GM11168 (cell line): ENCODE measurements at regions not wholly inside any gene's neighbourhood (a gene's known extent, or its start where the extent isn't known, plus 50 kb on each side); places are given as distances from the start of the nearest gene placed in this dataset.
"Not testable (repeated sequence)": the region's sequence is repeated elsewhere in the genome, so short reads cannot be mapped to it uniquely, and the experiment has no call there.

Source experiments
- in situ Hi-C: fragments of 300-500 bp; cut with MboI; formaldehyde crosslinking; loops from one replicate; pipeline ENCODE4 v1.12.0; 2022; ENCODE audit warnings: low sequenced_read_pairs; ENCODE audit not compliant: unreplicated experiment

DNA sequence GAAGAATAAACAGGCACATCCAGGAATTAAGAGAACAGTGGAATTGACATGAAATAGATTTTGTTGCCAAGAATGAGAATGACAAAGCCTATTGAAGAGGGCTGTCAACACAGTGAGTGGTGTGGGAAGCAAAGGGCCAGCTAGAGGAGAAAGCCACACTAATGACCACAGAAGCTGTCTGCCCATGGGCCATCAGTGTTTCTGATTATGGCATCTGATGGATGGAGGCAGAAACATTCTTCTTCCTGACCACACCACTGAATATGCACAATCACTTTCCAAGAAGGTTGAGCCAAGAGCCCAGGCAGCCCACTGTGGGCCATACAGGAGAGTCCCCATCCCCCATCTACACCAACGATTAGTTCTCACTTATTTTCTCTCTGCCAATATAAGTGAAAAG, 146.0 kb upstream of the SH3BP4 start:
- in situ Hi-C loops, result no loop called here

DNA sequence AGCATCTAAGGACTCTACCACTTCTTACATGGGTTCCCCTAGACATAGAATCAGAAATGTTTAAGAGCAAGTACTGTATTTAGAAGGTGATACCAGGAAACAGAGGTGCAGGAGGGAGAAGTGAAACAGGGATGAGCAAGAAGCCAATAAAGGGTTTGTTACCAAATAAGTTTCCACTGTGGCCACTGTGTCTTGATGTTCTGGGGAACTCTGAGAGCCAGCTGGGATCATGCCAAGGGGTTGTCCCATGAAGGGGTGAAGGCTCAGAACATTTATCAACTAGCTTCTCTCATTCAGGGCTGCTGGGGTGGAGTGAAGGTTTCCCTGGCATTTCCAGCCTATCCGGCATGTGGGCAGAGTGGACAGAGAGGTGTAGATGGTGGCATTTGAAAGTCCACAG, 147.1 kb upstream of the SH3BP4 start:
- in situ Hi-C loops, result no loop called here

DNA sequence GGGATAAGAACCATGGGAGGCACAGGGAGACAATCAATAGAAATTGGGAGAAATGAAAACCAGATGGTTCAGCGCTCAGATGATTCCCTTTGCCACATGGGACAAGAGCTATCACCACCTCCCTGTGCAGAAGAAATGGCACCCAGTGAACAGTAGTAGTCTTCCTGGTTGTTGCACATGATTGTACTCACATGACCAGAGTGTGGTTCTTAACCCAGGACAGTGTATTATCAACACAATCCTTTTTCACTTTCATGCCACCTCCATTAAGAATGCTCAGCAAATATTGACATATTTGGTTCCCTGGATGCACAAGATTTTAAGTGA, 149.0 kb upstream of the SH3BP4 start:
- in situ Hi-C loops, result no loop called here

DNA sequence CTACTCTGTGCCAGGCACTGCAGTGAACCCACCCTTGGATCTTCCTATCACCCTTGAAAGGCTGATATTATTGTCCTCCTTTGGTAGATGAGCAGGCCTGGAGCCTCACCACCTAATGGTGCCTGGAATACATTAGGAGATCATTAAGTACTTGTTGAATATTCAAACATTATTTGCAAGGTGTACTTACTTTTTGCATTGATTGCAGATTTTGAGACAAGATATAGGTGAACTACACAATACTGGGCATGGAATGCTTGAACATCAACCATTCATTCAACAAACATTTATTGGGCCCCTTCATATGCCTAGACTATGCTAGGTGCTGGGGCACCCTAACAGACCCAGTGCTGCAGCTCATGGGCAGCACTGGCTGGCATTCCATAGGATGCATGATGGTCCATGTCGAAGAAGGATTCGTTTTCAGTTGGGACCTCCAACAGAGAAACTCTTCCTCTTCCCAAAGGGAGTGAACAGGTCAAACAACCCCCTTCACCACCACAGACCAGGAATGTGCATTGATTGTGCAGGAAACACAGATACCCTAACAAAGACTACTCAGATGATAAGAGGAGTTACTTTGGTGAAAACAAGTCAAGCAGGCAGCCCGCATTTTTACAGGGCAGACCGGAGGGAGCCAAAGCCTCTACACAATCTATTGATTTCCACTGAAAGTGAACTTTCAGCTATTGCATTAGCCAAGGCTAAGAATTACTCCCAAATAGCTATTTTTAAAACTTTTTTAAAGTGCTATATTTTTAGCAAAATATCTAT, 149.6 kb upstream of the SH3BP4 start:
- in situ Hi-C loops, result no loop called here

DNA sequence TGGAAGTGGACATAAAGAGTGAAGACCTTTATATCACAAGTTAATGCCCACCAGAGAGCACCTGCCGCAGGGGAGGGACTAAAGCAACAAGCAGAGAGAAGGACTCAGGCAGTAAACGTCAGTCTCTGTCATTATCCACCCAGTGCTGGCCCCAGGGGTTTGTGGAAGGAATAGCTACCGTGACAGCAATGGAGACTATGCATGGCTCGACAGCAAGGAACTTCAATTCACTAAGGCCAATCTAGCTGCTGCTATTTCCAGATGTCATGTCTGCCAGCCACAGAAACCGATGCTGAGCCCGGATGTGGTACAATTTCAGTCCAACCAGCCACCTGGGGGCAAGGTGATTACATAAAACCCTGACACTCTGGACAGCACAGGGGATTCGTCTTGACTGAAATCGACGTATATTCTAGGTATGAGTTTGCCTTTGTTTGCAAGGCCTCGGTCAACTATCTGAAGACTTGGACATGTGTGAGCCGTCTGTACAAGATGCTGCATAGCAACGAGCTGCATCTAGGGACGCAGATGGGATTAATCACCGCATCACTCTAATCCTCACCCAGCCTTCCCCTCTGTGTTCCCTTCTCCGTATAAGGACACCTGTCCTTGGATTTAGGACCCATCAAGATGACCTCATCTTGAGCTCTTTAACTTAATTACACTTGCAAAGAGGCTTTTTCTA, 154.1 kb upstream of the SH3BP4 start:
- in situ Hi-C loops, result no loop called here

DNA sequence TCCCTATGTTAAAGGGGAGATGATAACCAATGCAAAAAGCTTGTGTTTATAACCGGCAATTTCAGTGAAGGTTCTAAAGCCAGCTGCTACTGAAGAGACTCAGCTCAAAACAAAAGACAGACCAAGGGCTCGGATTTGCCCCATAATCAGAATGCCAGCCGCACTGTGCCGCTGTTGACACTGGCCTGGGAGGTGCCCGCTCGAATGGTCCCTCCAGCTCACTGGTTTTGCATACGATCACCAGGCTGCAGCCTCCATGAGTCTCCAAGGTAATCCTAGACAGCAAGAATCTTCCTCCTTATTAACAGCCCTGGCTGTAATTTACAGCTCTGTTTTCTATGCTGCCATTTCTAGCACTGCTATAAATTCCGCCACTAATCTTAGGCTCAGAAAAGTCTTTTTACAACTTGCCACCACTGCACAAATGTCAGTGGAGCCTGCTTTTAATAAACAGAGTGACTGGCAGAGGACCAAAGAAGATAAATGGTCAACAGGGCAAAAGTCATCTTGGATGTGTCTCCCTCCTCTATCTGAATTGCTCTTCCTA, 155.7 kb upstream of the SH3BP4 start:
- in situ Hi-C loops, result no loop called here

DNA sequence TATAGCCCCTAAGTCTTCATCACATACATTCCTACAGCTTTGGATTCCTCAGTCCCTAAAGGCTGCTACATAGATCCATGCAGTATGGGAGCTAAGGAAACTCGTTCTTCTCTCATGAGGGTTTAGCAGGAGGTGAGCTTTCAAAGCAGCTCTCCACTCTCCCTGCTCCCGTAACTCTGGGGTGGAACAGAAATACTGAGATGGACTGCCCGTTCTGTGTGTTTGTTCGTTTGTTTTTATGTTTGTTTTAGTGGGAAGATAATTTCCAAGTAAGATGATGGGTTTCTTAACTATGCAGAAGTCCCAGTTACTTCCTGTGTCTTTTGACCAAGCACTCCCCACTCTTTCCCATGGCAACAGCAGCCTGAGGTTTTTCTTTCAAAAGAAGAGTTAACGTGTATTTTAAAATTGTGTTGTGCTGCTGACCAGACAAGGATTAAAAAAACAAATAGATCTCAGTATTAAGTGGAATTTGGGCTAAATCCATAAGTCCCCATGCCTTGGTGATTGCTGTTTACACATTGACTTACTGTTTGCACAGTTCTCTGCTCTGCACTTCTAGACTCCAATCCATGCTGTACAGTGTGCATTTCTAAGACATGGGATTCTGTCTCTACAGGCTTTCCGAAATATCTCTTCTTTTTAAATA, 156.4 kb upstream of the SH3BP4 start:
- in situ Hi-C loops, result no loop called here

DNA sequence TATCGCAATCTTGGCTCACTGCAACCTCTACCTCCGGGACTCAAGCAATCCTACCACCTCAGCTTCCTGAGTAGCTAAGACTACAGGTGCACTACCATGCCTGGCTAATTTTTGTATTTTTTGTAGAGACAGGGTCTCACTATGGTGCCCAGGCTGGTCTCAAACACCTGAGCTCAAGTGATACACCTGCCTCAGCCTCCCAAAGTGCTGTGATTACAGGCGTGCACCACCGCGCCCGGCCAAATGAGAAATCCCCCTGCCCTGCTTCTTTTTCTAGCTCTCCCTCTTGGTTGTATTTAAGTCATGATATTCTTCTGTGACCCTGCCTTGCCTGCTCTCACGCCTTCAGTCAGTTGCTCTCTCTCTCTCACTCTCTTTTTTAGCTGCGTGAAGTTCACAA, 157.0 kb upstream of the SH3BP4 start:
- in situ Hi-C loops, result no loop called here

DNA sequence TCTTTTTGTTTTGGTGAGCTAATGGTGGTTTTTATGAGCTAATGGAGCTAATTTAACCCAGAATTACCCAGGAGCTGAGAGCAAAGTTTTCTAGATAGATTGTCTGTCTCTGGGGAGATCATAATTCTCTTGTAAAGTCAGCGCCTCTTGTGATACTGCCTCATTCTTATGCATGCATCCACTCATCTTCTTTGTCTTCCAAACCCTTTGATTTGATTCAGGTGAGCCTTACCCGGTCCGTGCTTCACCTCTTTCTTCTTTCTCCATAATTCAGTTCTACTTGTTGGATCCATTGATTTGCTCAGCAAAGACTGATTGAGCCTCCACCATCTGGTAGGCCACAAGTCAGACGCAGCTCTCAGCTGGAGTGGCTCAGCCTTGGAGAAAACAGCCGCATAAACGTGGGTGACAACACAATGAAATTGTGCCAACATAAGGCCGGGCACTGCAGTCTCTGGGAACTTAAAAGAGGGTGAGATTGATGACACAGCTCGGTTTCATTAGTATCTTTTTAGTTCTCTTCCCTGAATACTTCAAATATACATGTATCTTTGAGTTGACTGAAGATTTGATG, 158.5 kb upstream of the SH3BP4 start:
- in situ Hi-C loops, result no loop called here

DNA sequence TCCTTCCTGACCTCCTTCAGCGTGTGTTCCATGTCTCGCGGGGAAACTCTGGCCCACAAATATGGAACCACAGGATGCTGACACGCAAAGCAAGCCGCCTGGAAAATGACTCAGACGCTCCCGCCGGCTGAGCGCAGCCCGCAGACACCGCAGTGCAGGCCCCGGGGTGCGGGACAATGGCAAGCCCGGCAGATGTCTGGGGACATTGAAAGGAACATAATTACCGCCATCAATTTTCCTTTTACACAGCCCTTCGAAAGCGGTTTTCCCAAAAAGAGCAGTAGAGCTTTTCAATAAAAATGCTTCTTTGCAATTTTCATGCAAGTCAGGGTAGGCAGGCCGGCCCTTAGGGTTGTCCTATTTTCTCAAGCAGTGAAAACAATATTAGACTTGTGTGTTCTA, 159.2 kb upstream of the SH3BP4 start:
- in situ Hi-C loops, result no loop called here

DNA sequence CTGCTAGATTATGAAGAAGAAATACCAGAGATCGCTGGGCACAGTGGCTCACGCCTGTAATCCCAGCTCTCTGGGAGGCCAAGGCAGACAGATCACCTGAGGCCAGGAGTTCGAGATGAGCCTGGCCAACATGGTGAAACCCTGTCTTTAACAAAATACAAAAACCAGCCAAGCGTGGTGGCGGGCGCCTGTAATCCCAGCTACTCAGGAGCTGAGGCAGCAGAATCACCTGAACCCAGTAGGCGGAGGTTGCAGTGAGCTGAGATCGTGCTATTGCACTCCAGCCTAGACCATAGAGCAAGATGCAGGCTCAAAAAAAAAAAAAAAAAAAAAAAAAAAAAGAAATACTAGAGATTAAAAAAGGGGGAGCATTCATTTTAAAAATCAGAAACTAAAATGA, 159.7 kb upstream of the SH3BP4 start:
- in situ Hi-C loops, result not testable (repeated sequence)

DNA sequence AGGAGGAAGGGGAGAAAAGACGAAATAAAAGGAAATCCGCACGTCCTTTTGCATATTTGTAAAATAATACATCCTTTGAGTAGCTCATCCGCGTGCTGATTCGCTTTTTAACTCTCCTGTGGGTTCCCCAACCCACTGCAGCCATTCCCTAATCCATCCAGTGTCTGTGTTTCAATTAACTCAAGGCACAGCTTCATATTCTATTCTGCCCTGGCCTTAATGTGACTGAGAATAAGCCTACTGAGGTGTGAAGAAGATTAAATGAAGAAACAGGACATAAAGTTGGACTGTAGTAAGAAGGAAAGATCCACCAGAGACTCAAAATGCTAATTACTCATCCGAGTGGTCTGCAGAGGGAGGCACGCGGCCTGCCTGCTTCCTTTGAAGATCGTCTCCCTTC, 161.4 kb upstream of the SH3BP4 start:
- in situ Hi-C loops, result no loop called here

DNA sequence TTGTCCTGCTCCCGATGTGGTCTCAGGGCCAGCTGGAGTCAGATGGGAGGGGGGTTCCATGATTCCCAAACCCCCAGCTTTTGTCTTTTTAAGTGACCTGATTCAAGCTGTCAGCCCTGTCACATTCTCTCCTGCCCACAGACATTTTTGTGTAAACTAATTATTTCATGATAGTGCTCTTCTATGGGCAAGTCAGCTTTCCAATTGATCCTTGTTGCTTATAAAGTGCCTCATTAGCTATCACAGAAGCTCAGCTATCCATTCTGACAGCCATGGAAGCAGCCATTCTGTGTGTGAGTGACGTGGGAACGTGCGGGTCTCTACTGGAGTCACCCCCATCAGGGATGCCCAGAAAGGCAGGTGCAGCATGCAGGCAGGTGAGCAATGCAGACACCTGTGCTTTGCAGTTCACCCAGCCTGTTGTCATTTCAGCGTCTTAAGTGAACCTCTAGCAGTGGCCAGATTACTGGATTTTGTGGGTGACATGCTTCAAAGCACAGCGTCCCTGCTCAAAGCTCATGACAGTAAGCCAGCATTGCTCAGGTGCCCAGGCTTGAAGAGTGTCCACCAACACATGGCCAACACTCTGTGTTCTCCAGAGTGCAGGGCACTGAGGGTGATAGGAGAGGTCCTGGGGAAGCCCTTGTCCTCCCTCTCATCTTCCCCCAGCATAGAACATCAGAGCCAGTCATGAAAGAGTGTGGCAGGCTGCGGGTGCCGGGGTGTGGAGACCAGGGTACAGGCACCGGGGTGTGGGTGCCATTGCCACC, 162.1 kb upstream of the SH3BP4 start:
- in situ Hi-C loops, result no loop called here

DNA sequence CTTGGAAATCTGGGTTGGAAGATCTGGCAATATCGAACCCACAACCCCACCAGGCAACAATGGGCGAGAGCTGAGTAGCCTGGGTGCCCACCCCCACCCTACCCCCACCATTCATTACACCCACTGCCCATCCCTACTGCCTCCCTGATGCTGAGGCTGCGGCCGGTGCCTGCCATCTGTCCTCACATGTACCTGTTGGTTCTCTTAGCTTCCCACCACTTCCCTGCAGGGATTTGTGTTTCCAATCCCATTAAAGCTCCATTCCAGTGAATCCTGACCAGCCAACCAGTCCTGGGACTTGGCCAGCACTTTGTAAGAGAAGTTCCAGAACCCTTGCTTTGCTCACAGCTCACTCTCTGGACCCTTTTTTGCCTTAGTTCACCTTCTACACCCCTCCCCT, 163.0 kb upstream of the SH3BP4 start:
- in situ Hi-C loops, result no loop called here

DNA sequence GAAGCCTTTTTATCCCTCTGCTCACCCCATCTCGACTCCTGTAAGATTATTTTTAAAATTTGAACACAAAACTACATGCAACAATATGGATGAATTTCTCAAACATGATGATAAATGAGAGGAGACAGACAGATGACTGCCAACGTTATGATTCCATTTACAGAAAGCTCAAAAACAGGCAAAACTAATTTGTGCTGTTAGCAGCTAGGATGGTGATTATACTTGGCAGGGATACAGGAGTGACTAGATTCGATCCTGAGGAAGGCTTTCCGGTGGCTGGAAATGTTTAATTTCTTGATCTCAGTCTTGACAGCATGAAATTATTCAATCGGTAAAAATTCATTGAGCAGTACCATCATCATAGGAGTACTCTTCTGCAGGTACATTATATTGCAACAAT, 163.4 kb upstream of the SH3BP4 start:
- in situ Hi-C loops, result no loop called here

DNA sequence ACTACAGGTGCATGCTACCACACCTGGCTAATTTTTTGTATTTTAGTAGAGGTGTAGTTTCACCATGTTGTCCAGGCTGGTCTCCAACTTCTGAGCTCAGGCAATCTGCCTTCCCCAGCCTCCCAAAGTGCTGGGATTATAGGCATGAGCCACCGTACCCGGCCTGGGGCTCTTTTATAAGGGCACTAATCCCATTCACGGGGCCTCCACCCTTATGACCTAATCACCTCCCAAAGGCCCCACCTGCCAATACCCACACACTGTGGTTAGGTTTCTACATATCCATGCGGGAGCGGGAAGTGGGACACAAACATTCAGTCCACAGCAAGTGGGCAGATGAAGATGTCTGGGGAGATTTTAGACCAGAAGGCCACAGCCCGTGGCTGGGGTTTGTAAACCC, 164.7 kb upstream of the SH3BP4 start:
- in situ Hi-C loops, result no loop called here

DNA sequence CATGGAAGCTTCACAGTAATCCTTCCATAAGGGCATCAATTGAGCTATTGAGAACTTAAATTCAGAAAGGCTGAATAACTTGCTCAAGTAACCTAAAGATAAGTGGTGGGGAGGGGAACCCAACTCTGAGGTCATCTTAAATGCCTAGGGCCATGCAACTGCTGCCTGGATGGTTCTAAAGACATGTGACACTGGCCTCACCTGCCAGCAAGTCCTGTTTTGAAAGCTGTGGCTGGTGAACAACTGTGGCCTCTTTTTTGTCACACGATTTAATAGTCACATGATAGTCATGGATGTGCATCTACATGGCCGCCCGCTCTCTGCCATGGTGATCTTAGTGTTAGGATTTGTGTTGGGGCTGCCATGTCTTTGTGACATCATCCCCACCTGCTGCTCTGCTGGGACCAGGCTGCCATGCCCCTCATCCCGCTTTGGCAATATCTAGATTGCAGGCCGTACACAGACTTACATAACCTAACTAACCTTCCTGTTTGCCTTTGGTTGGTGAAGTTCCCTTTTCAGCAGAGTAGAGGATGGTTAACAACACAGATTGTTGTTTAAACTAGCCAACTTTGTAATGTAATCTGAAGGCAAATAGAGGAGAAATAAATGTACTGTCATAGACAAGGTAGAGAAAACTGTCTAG, 177.9 kb upstream of the SH3BP4 start:
- in situ Hi-C loops, result no loop called here

DNA sequence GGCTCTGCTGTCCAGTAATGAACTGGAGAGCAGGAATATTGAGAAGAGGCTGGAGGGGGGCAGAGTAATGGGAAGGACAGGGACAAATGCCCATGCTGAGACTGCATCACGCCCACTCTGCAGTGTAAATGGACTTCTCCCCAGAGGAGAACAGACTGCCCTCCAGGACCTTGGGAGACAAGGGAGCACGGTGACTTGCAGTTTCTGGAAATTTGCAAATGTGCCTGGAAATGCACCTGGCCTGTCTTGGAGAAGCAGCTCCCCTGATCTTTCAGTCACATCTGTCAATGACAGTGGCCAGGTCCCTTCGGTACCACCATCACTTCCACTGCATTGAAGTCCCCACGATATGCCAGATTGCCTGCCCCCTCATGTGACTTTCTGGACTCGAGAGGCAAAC, 178.7 kb upstream of the SH3BP4 start:
- in situ Hi-C loops, result no loop called here

DNA sequence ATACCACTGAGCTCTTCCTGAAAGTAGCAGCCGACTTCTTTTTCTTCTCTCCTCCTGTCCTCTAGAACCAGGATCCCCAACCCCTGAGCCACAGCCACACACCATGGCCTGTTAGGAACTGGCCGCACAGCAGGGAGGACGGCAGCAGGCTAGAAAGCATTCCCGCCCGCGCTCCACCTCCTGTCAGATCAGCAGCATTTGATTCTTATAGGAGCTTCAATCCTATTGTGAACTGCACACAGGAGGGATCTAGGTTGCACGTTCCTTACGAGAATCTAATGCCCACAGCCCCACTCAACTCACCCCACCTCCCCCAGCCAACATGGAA, 179.1 kb upstream of the SH3BP4 start:
- in situ Hi-C loops, result no loop called here
